WTC11 (cell line): ENCODE measurements at regions not wholly inside any gene's neighbourhood (a gene's known extent, or its start where the extent isn't known, plus 50 kb on each side); places are given as distances from the start of the nearest gene placed in this dataset.

Source experiments
- ATAC-seq: fragments of 200-7000 bp; cut with Tn5 transposase; 2 replicates; pipeline ENCODE4 v1.10.0; 2021; ENCODE audit warnings: mild to moderate bottlenecking, moderate library complexity
- CTCF ChIA-PET: fragments of 300-600 bp; sonication (Branson Sonifier 250); formaldehyde crosslinking; loops from one replicate; lab custom pipeline; 2021; ENCODE audit warnings: antibody characterized with exemption; lab: Charles Lee
- POLR2A ChIA-PET: fragments of 350-600 bp; sonication (Branson Sonifier 250); formaldehyde crosslinking; loops from one replicate; lab custom pipeline; 2021; ENCODE audit warnings: antibody characterized with exemption; lab: Charles Lee
- DNase-seq: peaks from one replicate; pipeline ENCODE4 v3.0.0; 2021; ENCODE audit warnings: low spot score
- H3K27ac Mint-ChIP-seq: 2 replicates; pipeline ENCODE4 v1.8.0; 2021; ENCODE audit warnings: mixed read lengths
- H3K27me3 Mint-ChIP-seq: 2 replicates; pipeline ENCODE4 v1.8.0; 2021; ENCODE audit warnings: low read depth, mild to moderate bottlenecking, moderate library complexity, mixed read lengths
- H3K36me3 Mint-ChIP-seq: 2 replicates; pipeline ENCODE4 v1.8.0; 2021; ENCODE audit warnings: mixed read lengths
- H3K4me1 Mint-ChIP-seq: 2 replicates; pipeline ENCODE4 v1.8.0; 2022; ENCODE audit warnings: mixed read lengths
- H3K4me3 Mint-ChIP-seq: 2 replicates; pipeline ENCODE4 v1.8.0; 2021; ENCODE audit warnings: mild to moderate bottlenecking, moderate library complexity, mixed read lengths
- H3K9me3 Mint-ChIP-seq: 2 replicates; pipeline ENCODE4 v1.8.0; 2021; ENCODE audit warnings: mixed read lengths
- AR ChIP-seq: fragments of 250-450 bp; sonication (Bioruptor Pico); IDR thresholded peaks from 2 replicates; pipeline ENCODE4 v1.9.0; 2021; ENCODE audit warnings: mild to moderate bottlenecking
- ERG ChIP-seq: fragments of 250-450 bp; sonication (Bioruptor Pico); IDR thresholded peaks from 2 replicates; pipeline ENCODE4 v1.8.0; 2021; ENCODE audit warnings: mild to moderate bottlenecking
- FOXJ3 ChIP-seq: sonication (generic); formaldehyde crosslinking; IDR thresholded peaks from 2 replicates; pipeline ENCODE4 v1.9.0; 2021; ENCODE audit warnings: missing genetic modification reagents, mild to moderate bottlenecking, borderline replicate concordance
- GABPB1 ChIP-seq: sonication (generic); formaldehyde crosslinking; IDR thresholded peaks from 2 replicates; pipeline ENCODE4 v1.8.1; 2023; ENCODE audit warnings: mild to moderate bottlenecking, missing genetic modification reagents
- GRHL2 ChIP-seq: fragments of 250-450 bp; sonication (Bioruptor Pico); IDR thresholded peaks from 2 replicates; pipeline ENCODE4 v1.8.0; 2022; ENCODE audit warnings: mild to moderate bottlenecking, moderate library complexity; ENCODE audit not compliant: insufficient replicate concordance, severe bottlenecking
- HMGXB4 ChIP-seq: sonication (generic); formaldehyde crosslinking; IDR thresholded peaks from 2 replicates; pipeline ENCODE4 v1.8.1; 2023; ENCODE audit warnings: mild to moderate bottlenecking, moderate library complexity, missing genetic modification reagents
- KAT7 ChIP-seq: sonication (generic); formaldehyde crosslinking; IDR thresholded peaks from 2 replicates; pipeline ENCODE4 v1.8.1; 2023; ENCODE audit warnings: missing genetic modification reagents, mild to moderate bottlenecking, borderline replicate concordance
- NR3C1 ChIP-seq: sonication (generic); formaldehyde crosslinking; conservative IDR thresholded peaks from 2 replicates; pipeline ENCODE4 v1.8.1; 2023; ENCODE audit warnings: low read depth, mild to moderate bottlenecking, missing genetic modification reagents
- PRDM15 ChIP-seq: sonication (generic); formaldehyde crosslinking; IDR thresholded peaks from 2 replicates; pipeline ENCODE4 v1.8.0; 2022; ENCODE audit warnings: missing genetic modification reagents
- PRRX2 ChIP-seq: fragments of 250-450 bp; sonication (Bioruptor Pico); IDR thresholded peaks from 2 replicates; pipeline ENCODE4 v1.8.0; 2021; ENCODE audit warnings: mild to moderate bottlenecking
- SP1 ChIP-seq: sonication (generic); formaldehyde crosslinking; conservative IDR thresholded peaks from 2 replicates; pipeline ENCODE4 v1.8.1; 2022; ENCODE audit warnings: missing genetic modification reagents
- TCF7 ChIP-seq: sonication (generic); formaldehyde crosslinking; IDR thresholded peaks from 2 replicates; pipeline ENCODE4 v1.8.0; 2022; ENCODE audit warnings: mild to moderate bottlenecking, low read depth, missing genetic modification reagents, moderate library complexity
- TEAD1 ChIP-seq: sonication (generic); formaldehyde crosslinking; IDR thresholded peaks from 2 replicates; pipeline ENCODE4 v1.8.0; 2022; ENCODE audit warnings: mild to moderate bottlenecking, missing genetic modification reagents
- USF2 ChIP-seq: sonication (generic); formaldehyde crosslinking; IDR thresholded peaks from 2 replicates; pipeline ENCODE4 v1.8.1; 2023; ENCODE audit warnings: mild to moderate bottlenecking, missing genetic modification reagents, moderate library complexity
- ZMAT4 ChIP-seq: fragments of 250-450 bp; sonication (Bioruptor Pico); IDR thresholded peaks from 2 replicates; pipeline ENCODE4 v1.9.0; 2021; ENCODE audit warnings: mild to moderate bottlenecking
- ZNF671 ChIP-seq: fragments of 250-450 bp; sonication (Bioruptor Pico); IDR thresholded peaks from 2 replicates; pipeline ENCODE4 v1.8.0; 2021; ENCODE audit warnings: mild to moderate bottlenecking
- ZSCAN18 ChIP-seq: fragments of 250-450 bp; sonication (Bioruptor Pico); IDR thresholded peaks from 2 replicates; pipeline ENCODE4 v2.1.2; 2022; ENCODE audit warnings: mild to moderate bottlenecking, moderate library complexity

- ChIA-PET POLR2A (no interaction called here), CTCF (no interaction called here)
- H3K36me3 Mint-ChIP-seq = no peaks in the 10 kb centered on the region
- H3K4me3 Mint-ChIP-seq = no peak overlapping the region
- ATAC-seq (no peak), DNase-seq (no peak)
- H3K27ac Mint-ChIP-seq = no peak overlapping the region
- no peaks in the 10 kb centered on the region for H3K27me3 Mint-ChIP-seq
- H3K4me1 Mint-ChIP-seq = no peaks in the 10 kb centered on the region
- TF ChIP-seq TEAD1 (no peak), ERG (no peak), GRHL2 (CRISPR knock-in tag) (no peak), GABPB1 (CRISPR knock-in tag) (no peak), AR (CRISPR knock-in tag) (no peak), NR3C1 (no peak), KAT7 (CRISPR knock-in tag) (no peak), ZNF671 (CRISPR knock-in tag) (no peak), SP1 (CRISPR knock-in tag) (no peak), FOXJ3 (CRISPR knock-in tag) (no peak), PRRX2 (CRISPR knock-in tag) (no peak), USF2 (CRISPR knock-in tag) (no peak), ZMAT4 (CRISPR knock-in tag) (no peak), ZSCAN18 (CRISPR knock-in tag) (no peak), TCF7 (CRISPR knock-in tag) (no peak), PRDM15 (CRISPR knock-in tag) (no peak), HMGXB4 (CRISPR knock-in tag) (no peak)
- no peaks in the 10 kb centered on the region for H3K9me3 Mint-ChIP-seq
Observed at GRCh38 chr1:106843518-106843917, 213.0 kb upstream of the PRMT6 start.
